K562 (cell line): ENCODE measurements at regions not wholly inside any gene's neighbourhood (a gene's known extent, or its start where the extent isn't known, plus 50 kb on each side); places are given as distances from the start of the nearest gene placed in this dataset.

Source experiments
- ARNT ChIP-seq, 2 experiments: fragments of 450-650 bp; IDR thresholded peaks; 2 replicates each; pipeline ENCODE4 v1.6.1; 2016; ENCODE audit warnings: mild to moderate bottlenecking in 1 of 2
- CCNT2 ChIP-seq: IDR thresholded peaks from 2 replicates; pipeline ENCODE4 v1.6.1; 2011; ENCODE audit warnings: borderline replicate concordance, low read depth, mild to moderate bottlenecking, moderate library complexity, mixed read lengths, low read length; ENCODE audit not compliant: insufficient read length; ENCODE audit errors: extremely low read depth
- DMBX1 ChIP-seq: fragments of 250-450 bp; sonication (Bioruptor Pico); IDR thresholded peaks from 2 replicates; pipeline ENCODE4 v1.8.0; 2022; ENCODE audit warnings: inconsistent platforms, mild to moderate bottlenecking, moderate library complexity, borderline replicate concordance
- ESRRB ChIP-seq: fragments of 250-450 bp; sonication (Bioruptor Pico); IDR thresholded peaks from 2 replicates; pipeline ENCODE4 v1.5.0; 2020; ENCODE audit warnings: mild to moderate bottlenecking, moderate library complexity, borderline replicate concordance
- FIP1L1 ChIP-seq: fragments of 200-400 bp; formaldehyde crosslinking; IDR thresholded peaks from 2 replicates; pipeline ENCODE4 v1.6.1; 2018; ENCODE audit warnings: mild to moderate bottlenecking, low read depth, low read length; ENCODE audit not compliant: poor library complexity, severe bottlenecking
- FOXA1 ChIP-seq: fragments of 450-650 bp; IDR thresholded peaks from 2 replicates; pipeline ENCODE4 v1.6.1; 2016; ENCODE audit warnings: mild to moderate bottlenecking, borderline replicate concordance
- HDAC6 ChIP-seq: IDR thresholded peaks from 2 replicates; pipeline ENCODE4 v1.6.1; 2012; ENCODE audit warnings: low read depth, mild to moderate bottlenecking, control low read depth, inconsistent platforms, low read length, moderate library complexity
- HNRNPUL1 ChIP-seq: fragments of 200-400 bp; formaldehyde crosslinking; IDR thresholded peaks from 2 replicates; pipeline ENCODE4 v1.6.1; 2017; ENCODE audit warnings: low read length
- HSF4 ChIP-seq: fragments of 250-450 bp; sonication (Bioruptor Pico); IDR thresholded peaks from 2 replicates; pipeline ENCODE4 v2.1.2; 2022; ENCODE audit warnings: mild to moderate bottlenecking, moderate library complexity, borderline replicate concordance
- ILF3 ChIP-seq: fragments of 450-650 bp; IDR thresholded peaks from 2 replicates; pipeline ENCODE4 v1.6.1; 2018; ENCODE audit warnings: antibody characterized with exemption, mild to moderate bottlenecking, moderate library complexity, borderline replicate concordance
- KLF13 ChIP-seq: fragments of 450-650 bp; IDR thresholded peaks from 2 replicates; pipeline ENCODE4 v1.6.1; 2016; ENCODE audit warnings: missing genetic modification characterization, low read depth, mild to moderate bottlenecking, missing compliant biosample characterization, moderate library complexity, borderline replicate concordance
- MAFK ChIP-seq: IDR thresholded peaks from 2 replicates; pipeline ENCODE4 v1.6.1; 2011; ENCODE audit warnings: low read length, improper control_type of control experiment
- MTA2 ChIP-seq: fragments of 450-650 bp; IDR thresholded peaks from 2 replicates; pipeline ENCODE4 v1.6.1; 2016; ENCODE audit warnings: low read depth
- NFRKB ChIP-seq: fragments of 450-650 bp; IDR thresholded peaks from 2 replicates; pipeline ENCODE4 v1.6.1; 2016; ENCODE audit warnings: low read depth
- NFYB ChIP-seq: IDR thresholded peaks from 2 replicates; pipeline ENCODE4 v1.6.1; 2011; ENCODE audit warnings: mild to moderate bottlenecking, moderate library complexity; ENCODE audit not compliant: insufficient read length; ENCODE audit errors: extremely low read depth
- NR1H2 ChIP-seq: sonication (generic); formaldehyde crosslinking; IDR thresholded peaks from 2 replicates; pipeline ENCODE4 v1.4.0; 2020; ENCODE audit warnings: mild to moderate bottlenecking, missing genetic modification reagents
- POLR2H ChIP-seq: IDR thresholded peaks from 2 replicates; pipeline ENCODE4 v1.6.1; 2016; ENCODE audit warnings: missing genetic modification characterization, low read depth, mild to moderate bottlenecking, control low read depth, missing compliant biosample characterization, moderate library complexity
- PRMT5 ChIP-seq: sonication (generic); formaldehyde crosslinking; IDR thresholded peaks from 2 replicates; pipeline ENCODE4 v1.5.0; 2020; ENCODE audit warnings: missing genetic modification reagents
- RFX7 ChIP-seq: fragments of 250-450 bp; sonication (Bioruptor Pico); IDR thresholded peaks from 2 replicates; pipeline ENCODE4 v1.5.1; 2021; ENCODE audit warnings: mild to moderate bottlenecking
- SMAD2 ChIP-seq: fragments of 150-350 bp; IDR thresholded peaks from 2 replicates; pipeline ENCODE4 v1.6.1; 2014; ENCODE audit warnings: low read depth, mild to moderate bottlenecking, low read length
- SMAD4 ChIP-seq: fragments of 250-450 bp; sonication (Bioruptor Pico); conservative IDR thresholded peaks from 2 replicates; pipeline ENCODE4 v1.8.0; 2021; ENCODE audit warnings: inconsistent platforms, mild to moderate bottlenecking, moderate library complexity
- SMC3 ChIP-seq: conservative IDR thresholded peaks from 2 replicates; pipeline ENCODE4 v1.6.1; 2011; ENCODE audit warnings: low read depth, low read length, improper control_type of control experiment; ENCODE audit not compliant: insufficient read depth
- SRSF3 ChIP-seq: fragments of 200-400 bp; formaldehyde crosslinking; IDR thresholded peaks from 2 replicates; pipeline ENCODE4 v1.6.1; 2016; ENCODE audit warnings: mild to moderate bottlenecking, low read length, moderate library complexity; ENCODE audit not compliant: insufficient read depth
- TBL1XR1 ChIP-seq, 2 experiments: IDR thresholded peaks; 2 replicates each; pipeline ENCODE4 v1.6.1; 2012; ENCODE audit warnings: improper control_type of control experiment in 2 of 2, low read length in 2 of 2, mild to moderate bottlenecking in 1 of 2
- XRCC5 ChIP-seq: fragments of 200-400 bp; formaldehyde crosslinking; IDR thresholded peaks from 2 replicates; pipeline ENCODE4 v1.6.1; 2017; ENCODE audit warnings: low read depth, mild to moderate bottlenecking, low read length
- ZEB2 ChIP-seq: fragments of 450-650 bp; IDR thresholded peaks from 2 replicates; pipeline ENCODE4 v1.6.1; 2016
- ZNF282 ChIP-seq: sonication (generic); formaldehyde crosslinking; IDR thresholded peaks from 2 replicates; pipeline ENCODE4 v1.8.1; 2023; ENCODE audit warnings: missing genetic modification reagents
- TF ChIP-seq, protein P1 (sequence below): fragments of 200-800 bp; sonication (Bioruptor generic); IDR thresholded peaks from 2 replicates; pipeline ENCODE4 v1.6.1; 2017; ENCODE audit warnings: missing genetic modification characterization, missing compliant biosample characterization
- TF ChIP-seq, protein P2 (sequence below): fragments of 250-450 bp; sonication (Bioruptor Pico); IDR thresholded peaks from 2 replicates; pipeline ENCODE4 v1.8.0; 2021; ENCODE audit warnings: moderate library complexity, mild to moderate bottlenecking, inconsistent platforms
- TF ChIP-seq, protein P3 (sequence below): fragments of 250-450 bp; sonication (Bioruptor Pico); IDR thresholded peaks from 2 replicates; pipeline ENCODE4 v1.9.0; 2021; ENCODE audit warnings: mild to moderate bottlenecking

DNA sequence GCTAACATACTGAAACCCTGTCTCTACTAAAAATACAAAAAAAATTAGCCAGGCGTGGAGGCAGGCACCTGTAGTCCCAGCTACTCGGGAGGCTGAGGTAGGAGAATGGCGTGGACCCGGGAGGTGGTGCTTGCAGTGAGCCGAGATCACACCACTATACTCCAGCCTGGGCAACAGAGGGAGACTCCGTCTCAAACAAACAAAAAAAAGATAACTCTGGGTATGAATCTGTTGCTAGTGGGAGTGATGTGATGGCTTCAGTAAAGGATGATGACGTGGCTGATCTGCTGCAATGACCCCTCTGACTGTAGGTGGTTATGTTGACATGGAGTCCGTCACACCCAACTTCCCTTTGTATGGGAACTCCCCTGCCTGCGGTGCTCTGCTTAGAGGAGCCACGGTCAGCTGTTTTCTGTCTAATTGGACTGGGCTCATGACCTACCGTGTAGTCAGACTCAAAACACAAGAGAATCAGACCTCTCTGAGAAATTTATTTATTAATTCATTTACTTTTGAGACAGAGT, 59.1 kb upstream of the MED13L start (continued):
- TF ChIP-seq TBL1XR1 (IDR thresholded peaks at IDR 0.05; ENCODE audit: low read length in 2 of 2) (no peak), NFRKB (no peak), SRSF3 (no peak), CCNT2 (no peak), MTA2 (no peak), HSF4 (CRISPR knock-in tag) (no peak), ZNF282 (CRISPR knock-in tag) (no peak), FIP1L1 (no peak), ZEB2 (peak; percentile 35; the same call in 1 of the 2 replicates), RFX7 (CRISPR knock-in tag) (no peak), ESRRB (no peak), POLR2H (tag) (no peak), PRMT5 (CRISPR knock-in tag) (no peak), NR1H2 (CRISPR knock-in tag) (no peak), FOXA1 (no peak), XRCC5 (no peak), ILF3 (no peak), ARNT (IDR thresholded peaks at IDR 0.05) (no peak), NFYB (no peak), SMAD4 (CRISPR knock-in tag) (peak; percentile 44; the same call in 1 of the 2 replicates), MAFK (no peak), HNRNPUL1 (no peak), DMBX1 (CRISPR knock-in tag) (no peak), SMC3 (no peak), KLF13 (no peak), HDAC6 (no peak), SMAD2 (no peak)
- TF ChIP-seq, protein P1, sequence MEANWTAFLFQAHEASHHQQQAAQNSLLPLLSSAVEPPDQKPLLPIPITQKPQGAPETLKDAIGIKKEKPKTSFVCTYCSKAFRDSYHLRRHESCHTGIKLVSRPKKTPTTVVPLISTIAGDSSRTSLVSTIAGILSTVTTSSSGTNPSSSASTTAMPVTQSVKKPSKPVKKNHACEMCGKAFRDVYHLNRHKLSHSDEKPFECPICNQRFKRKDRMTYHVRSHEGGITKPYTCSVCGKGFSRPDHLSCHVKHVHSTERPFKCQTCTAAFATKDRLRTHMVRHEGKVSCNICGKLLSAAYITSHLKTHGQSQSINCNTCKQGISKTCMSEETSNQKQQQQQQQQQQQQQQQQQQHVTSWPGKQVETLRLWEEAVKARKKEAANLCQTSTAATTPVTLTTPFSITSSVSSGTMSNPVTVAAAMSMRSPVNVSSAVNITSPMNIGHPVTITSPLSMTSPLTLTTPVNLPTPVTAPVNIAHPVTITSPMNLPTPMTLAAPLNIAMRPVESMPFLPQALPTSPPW, result peak; percentile 36; the same call in 1 of the 2 replicates
- TF ChIP-seq, protein P2, sequence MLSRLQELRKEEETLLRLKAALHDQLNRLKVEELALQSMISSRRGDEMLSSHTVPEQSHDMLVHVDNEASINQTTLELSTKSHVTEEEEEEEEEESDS (CRISPR knock-in tag), result no peak
- TF ChIP-seq, protein P3, sequence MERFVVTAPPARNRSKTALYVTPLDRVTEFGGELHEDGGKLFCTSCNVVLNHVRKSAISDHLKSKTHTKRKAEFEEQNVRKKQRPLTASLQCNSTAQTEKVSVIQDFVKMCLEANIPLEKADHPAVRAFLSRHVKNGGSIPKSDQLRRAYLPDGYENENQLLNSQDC (CRISPR knock-in tag), result no peak
